ENCODE measurements at regions not wholly inside any gene's neighbourhood (a gene's known extent, or its start where the extent isn't known, plus 50 kb on each side); places are given as distances from the start of the nearest gene placed in this dataset.

DNA sequence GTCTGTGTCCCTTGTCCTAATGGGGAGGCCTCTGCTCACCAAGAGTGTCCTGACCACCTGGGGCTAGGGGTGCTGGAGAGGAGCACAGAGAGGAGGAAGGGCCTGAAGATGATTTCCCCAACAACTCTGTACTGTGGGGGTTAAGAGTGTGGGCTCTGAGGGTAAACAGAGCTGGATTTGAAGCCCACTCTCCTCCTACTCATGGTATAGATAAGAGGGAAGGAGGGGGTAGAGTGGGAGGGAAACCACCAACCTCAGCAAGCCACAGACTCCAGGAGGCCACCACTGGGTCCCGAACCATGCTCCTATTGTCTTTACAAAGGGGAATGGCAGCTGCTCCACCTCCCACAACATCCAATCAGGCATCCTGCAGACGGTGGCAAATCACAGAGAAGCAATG lies 103.6 kb upstream of the RNU6-1 start:
- Histone ChIP-seq H2BK5ac (ENCODE audit: insufficient read length, low read length) (no peak overlapping the region), H3K56ac (ENCODE audit: insufficient read length, low read depth, low read length) (no peak overlapping the region)

More for the DNA sequence above, 103.6 kb upstream of the RNU6-1 start:
- H3K79me2 ChIP-seq (ENCODE audit: insufficient read depth, low read length): no peaks in the 10 kb centered on the region
- no peak overlapping the region for H2BK120ac ChIP-seq (ENCODE audit: low read depth, low read length, poor library complexity, severe bottlenecking)
- no peak overlapping the region for H3K4me3 Mint-ChIP-seq
- no peaks in the 10 kb centered on the region for H3K79me1 ChIP-seq (ENCODE audit: insufficient read depth, low read depth, low read length, poor library complexity, severe bottlenecking)
- H3K4me2 ChIP-seq (ENCODE audit: insufficient read depth, insufficient read length, low read length): no peak overlapping the region
- H2BK20ac ChIP-seq (ENCODE audit: low read depth, low read length, poor library complexity, severe bottlenecking): no peak overlapping the region
- no peak overlapping the region for H3K4ac ChIP-seq (ENCODE audit: low read depth, low read length)
- H4K91ac ChIP-seq (ENCODE audit: insufficient read length, low read depth, low read length): no peak overlapping the region
- H3K18ac ChIP-seq (ENCODE audit: insufficient read length, low read depth, low read length): no peak overlapping the region
- no peak overlapping the region for H2BK15ac ChIP-seq (ENCODE audit: low read depth, low read length)
- H2AFZ ChIP-seq (ENCODE audit: low read length): no peak overlapping the region
- no peak overlapping the region for H2BK12ac ChIP-seq (ENCODE audit: insufficient read length, low read depth, low read length)
- no peak overlapping the region for H3K23ac ChIP-seq (ENCODE audit: insufficient read length, low read depth, low read length)
- H2AK5ac ChIP-seq (ENCODE audit: insufficient read length, low read length): no peak overlapping the region
- H3K27ac ChIP-seq (ENCODE audit: insufficient read length, low read depth, low read length): no peak overlapping the region
- no CpG with 5 or more reads among the region's 2 CpGs for WGBS (ENCODE audit: extremely low coverage, insufficient read length, low lambda C conversion rate)
- no peak overlapping the region for H4K5ac ChIP-seq (ENCODE audit: insufficient read length, low read depth, low read length)
- H3K14ac ChIP-seq (ENCODE audit: insufficient read depth, low read length): no peak overlapping the region
- no peak overlapping the region for H3T11ph ChIP-seq (ENCODE audit: low read length)
- peaks cover 3 to 4% of the 10 kb centered on the region in 2 experiments; a peak in 3 of 5 replicates for H3K9me3 Mint-ChIP-seq
- H3K23me2 ChIP-seq (ENCODE audit: insufficient read length, low read depth, low read length, poor library complexity, severe bottlenecking): no peaks in the 10 kb centered on the region
- H3K4me1 Mint-ChIP-seq: peaks cover 24 to 27% of the 10 kb centered on the region in 2 experiments
- H3K36me3 Mint-ChIP-seq (ENCODE audit: insufficient read depth in 1 of 3, low read depth in 3 of 3): no peaks in the 10 kb centered on the region; a peak in 1 of 7 replicates
- TF ChIP-seq, protein P1, sequence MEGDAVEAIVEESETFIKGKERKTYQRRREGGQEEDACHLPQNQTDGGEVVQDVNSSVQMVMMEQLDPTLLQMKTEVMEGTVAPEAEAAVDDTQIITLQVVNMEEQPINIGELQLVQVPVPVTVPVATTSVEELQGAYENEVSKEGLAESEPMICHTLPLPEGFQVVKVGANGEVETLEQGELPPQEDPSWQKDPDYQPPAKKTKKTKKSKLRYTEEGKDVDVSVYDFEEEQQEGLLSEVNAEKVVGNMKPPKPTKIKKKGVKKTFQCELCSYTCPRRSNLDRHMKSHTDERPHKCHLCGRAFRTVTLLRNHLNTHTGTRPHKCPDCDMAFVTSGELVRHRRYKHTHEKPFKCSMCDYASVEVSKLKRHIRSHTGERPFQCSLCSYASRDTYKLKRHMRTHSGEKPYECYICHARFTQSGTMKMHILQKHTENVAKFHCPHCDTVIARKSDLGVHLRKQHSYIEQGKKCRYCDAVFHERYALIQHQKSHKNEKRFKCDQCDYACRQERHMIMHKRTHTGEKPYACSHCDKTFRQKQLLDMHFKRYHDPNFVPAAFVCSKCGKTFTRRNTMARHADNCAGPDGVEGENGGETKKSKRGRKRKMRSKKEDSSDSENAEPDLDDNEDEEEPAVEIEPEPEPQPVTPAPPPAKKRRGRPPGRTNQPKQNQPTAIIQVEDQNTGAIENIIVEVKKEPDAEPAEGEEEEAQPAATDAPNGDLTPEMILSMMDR (conservative IDR thresholded peaks at IDR 0.05): no peak
- H3K27me3 Mint-ChIP-seq (ENCODE audit: low read depth): peaks cover 4% of the 10 kb centered on the region
- H4K8ac ChIP-seq (replicated peaks; ENCODE audit: insufficient read length, low read depth, low read length): no peak overlapping the region
- no peak overlapping the region for H3K27ac Mint-ChIP-seq
- no peaks in the 10 kb centered on the region for H3K9me3 ChIP-seq (ENCODE audit: control insufficient read depth, low read depth, low read length)
- no peak for DNase-seq
- no peaks in the 10 kb centered on the region for H3K27me3 ChIP-seq (ENCODE audit: insufficient read depth, low read length)
- no peak overlapping the region for H3K9ac ChIP-seq (ENCODE audit: extremely low read depth, insufficient read length, low read length)
- H4K20me1 ChIP-seq (ENCODE audit: control insufficient read depth, insufficient read depth, insufficient read length): no peaks in the 10 kb centered on the region
- no peaks in the 10 kb centered on the region for H3K4me1 ChIP-seq (ENCODE audit: insufficient read depth, low read length)
